GM12864 (cell line): ENCODE measurements at regions not wholly inside any gene's neighbourhood (a gene's known extent, or its start where the extent isn't known, plus 50 kb on each side); places are given as distances from the start of the nearest gene placed in this dataset.

Source experiments
- DNase-seq: peaks from one replicate; pipeline ENCODE4 v3.0.0-alpha.2; 2011; ENCODE audit warnings: low read depth
- H3K4me3 ChIP-seq: 2 replicates; pipeline ENCODE4 v1.5.1; 2011; ENCODE audit warnings: mild to moderate bottlenecking, low read depth, low read length, control low read depth
- CTCF ChIP-seq: IDR thresholded peaks from 2 replicates; pipeline ENCODE4 v1.5.1; 2011; ENCODE audit warnings: low read depth, mild to moderate bottlenecking, moderate library complexity, low read length, control low read depth, inconsistent platforms; ENCODE audit errors: missing control alignments

- H3K4me3 ChIP-seq, result no peak overlapping the region
- TF ChIP-seq CTCF, result no peak
- no peak for DNase-seq
These were observed 82.7 kb upstream of the PMEPA1 start for GRCh38 chr20:57792386-57793080.

GRCh38 chr20:57791966-57792365 is 82.2 kb upstream of the PMEPA1 start:
- no peak overlapping the region for H3K4me3 ChIP-seq
- no peak for TF ChIP-seq CTCF
- DNase-seq, result no peak

- no peak for TF ChIP-seq CTCF
- DNase-seq, result no peak
- no peak overlapping the region for H3K4me3 ChIP-seq
These were observed 81.6 kb upstream of the PMEPA1 start for GRCh38 chr20:57791178-57791962.

GRCh38 chr20:57790176-57790575 is 80.4 kb upstream of the PMEPA1 start:
- TF ChIP-seq CTCF, result no peak
- H3K4me3 ChIP-seq, result no peak overlapping the region
- no peak for DNase-seq

GRCh38 chr20:57788936-57789613 is 79.3 kb upstream of the PMEPA1 start:
- no peak for TF ChIP-seq CTCF
- DNase-seq, result no peak
- H3K4me3 ChIP-seq, result no peak overlapping the region

GRCh38 chr20:57787990-57788781 is 78.4 kb upstream of the PMEPA1 start:
- no peak for TF ChIP-seq CTCF
- DNase-seq, result no peak
- H3K4me3 ChIP-seq, result no peak overlapping the region
